DMS53 (cell line): ENCODE measurements at regions not wholly inside any gene's neighbourhood (a gene's known extent, or its start where the extent isn't known, plus 50 kb on each side); places are given as distances from the start of the nearest gene placed in this dataset.

ENCODE experiments used
- DNase-seq: peaks from one replicate; lab custom pipeline; 2025; lab: John Stamatoyannopoulos, UW

DNA sequence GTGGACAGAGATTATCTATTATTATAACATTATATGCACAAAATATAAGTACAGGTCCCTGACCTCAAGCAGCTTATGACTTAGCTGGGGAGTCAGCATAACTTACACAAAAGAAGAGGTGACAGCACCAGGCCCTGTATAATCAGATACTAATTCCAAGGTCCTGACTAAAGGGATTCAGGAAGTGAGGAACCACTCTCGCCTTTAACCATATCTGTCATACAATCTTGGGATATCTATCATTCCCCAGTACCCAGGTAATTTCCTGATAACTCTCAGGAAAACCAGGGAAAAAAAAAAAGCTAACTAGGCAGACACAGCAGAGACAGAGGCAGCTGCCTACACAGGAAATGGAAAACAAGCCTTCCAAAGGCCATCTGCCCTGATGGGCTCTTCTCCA, 78.5 kb upstream of the CAMK1G start:
- DNase-seq, result peak; percentile 58

DNA sequence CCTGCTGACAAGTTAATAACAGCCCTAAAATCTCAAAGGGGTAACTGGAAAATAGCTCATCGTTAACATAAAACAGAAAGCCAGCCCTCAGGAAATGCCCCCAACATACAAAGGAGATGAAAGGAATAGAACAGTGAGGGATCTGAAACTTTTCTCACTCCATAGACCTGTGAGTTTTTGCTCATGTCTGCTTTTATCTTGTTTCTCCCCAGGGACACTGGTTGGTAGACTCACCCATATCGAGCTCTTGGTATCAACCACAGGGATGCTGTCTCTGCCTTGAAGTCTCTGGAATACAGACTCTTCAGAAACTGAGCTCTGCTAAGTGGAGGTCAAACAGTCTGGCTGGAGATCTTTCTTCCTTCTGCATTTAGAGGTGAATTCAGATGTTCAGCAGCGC, 77.4 kb upstream of the CAMK1G start:
- DNase-seq, result no peak

DNA sequence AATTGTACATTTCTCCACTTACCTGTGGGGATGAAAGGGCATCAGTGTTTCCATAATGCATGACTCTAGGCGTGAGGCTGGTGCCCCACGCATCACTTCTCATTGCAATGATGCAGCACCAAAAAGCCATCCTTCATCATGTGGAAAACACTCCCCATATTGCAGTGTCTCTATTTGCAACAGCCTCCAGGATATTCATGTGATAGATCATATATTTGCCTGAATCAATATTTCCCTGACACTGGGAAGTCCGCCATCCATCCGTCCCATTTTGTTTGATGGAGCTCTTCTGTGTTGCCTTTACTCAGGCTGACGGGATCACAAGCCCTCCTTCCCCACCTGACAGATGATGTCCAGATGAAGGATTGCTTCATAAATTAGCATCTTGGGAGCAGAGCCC, 74.5 kb upstream of the CAMK1G start:
- DNase-seq, result no peak

DNA sequence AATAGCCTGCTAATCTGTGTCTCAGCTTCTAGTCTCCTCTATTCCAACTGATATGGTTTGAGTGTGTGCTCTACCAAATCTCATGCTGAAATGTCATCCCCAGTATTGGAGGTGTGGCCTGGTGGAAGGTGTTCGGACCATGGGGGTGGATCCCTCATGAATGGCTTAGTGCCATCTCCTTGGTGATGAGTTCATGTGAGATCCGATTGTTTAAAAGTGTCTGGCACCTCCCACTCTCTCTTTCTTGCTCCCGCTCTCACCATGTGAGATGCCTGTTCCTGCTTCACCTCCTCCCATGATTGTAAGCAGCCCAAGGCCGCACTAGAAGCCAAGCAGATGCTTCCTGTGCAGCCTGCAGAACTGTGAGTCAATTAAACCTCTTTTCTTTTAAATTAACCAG, 73.5 kb upstream of the CAMK1G start:
- no peak for DNase-seq

DNA sequence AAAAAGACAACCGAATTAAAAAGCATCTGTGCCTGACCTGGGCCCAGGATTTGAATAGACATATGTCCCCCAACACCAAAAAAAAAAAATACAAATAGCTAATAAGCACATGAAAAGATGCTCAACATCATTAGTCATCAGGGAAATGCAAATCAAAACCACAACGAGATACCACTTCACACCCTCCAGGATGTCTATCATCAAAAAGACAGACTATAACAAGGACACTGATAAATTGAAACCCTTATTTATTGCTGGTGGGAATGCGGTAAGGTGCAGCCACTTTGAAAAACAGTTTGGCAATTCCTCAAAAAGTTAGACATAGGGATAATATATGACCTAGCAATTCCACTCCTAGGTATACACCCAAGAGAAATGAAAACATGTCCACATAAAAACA, 72.3 kb upstream of the CAMK1G start:
- DNase-seq, result no peak

DNA sequence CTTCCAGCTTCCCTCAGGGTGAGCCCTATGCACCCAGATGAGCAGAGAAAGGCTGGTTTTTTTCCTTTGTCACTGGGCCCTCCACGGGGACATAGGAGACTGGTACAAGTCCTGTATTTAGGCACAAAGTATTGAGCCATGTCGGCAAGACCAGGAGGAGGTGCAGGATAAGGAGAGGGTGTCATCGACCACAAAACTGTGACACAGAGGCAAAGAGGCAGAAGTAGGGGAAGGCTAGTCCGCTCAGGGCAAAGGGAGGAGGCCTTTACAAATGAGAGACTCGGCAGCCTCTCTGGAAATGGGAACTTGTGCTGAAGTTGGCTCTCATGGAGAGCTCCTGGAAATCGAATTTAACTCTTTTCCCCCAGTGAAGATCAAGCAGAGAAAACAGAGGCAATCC, 70.7 kb upstream of the CAMK1G start:
- no peak for DNase-seq

DNA sequence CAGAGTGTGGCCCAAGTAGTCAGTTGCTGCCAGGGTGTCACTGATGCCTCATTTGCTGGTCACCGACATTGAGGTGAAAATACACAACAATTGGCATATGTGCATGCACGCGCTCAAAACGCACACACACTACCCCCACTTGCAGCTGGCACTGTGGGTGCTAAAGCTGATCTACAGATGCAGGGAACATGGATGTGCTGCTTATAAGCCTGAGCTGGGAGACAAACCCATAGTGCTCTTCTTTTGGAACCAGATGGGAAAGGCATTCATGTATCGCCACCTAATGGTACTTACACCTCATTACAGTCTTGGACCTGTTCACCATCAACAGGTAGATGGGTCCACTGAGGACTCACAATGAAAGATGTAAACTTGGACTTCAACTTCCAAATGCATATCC, 70.3 kb upstream of the CAMK1G start:
- peak; percentile 86 for DNase-seq

DNA sequence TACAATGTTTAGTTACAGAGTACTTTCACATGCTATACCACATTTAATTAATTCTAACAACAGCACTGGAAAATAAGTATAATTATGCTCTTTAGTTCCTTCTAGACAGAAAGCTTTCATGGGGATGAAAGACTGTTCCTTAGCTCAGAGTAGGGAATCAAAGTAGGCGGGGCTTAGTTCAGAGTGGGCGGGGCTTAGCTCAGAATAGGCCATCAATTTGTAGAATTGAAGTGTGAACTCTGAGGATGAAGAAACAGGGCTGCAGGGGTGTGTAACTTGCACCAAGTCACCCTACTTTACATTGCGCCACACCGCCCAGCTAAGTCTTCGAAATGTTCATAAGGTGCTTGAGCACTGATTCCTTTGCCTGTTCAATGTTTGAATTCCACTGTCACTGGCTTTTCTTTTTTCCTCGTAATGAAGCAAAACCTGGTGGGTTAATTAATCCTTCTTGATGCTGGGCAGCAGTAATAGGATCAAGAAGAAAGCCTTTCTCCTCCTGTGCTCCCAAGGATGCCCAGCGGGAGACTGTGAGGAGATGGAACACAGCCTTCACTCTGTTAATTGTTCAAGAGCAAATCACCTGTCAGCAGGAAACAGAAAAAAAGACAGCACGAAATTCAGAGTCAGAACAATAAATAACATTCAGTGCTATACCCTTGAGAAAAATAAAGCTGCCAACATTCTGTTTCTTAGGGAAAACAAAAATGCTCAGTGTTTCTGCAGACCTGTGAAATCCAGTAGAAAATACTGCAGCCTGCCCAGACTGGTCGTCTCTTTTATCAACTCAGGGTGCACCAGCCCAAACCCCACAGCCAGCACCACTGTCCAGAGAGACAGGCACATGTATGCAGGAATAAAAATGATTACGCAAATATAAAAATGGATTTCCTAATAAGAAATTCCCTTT, 66.5 kb upstream of the CAMK1G start:
- no peak for DNase-seq

DNA sequence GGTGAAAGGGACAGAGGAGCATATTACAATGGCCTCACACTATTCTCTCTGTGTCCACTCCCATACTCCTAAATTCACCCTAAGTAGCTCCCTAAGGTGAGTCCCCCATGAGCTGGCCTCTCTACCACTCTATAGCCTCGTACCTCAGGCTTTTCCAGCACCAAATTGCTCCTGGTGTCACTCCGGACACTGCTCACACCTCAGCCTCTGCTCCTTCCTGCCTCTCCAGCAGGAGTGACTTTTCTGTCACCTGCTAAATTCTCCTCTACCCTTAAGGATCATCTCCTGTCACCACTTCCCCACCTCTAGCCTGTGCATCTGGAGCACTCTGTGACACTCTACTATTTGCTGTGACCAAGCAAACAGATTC, 65.8 kb upstream of the CAMK1G start:
- peak; percentile 20 for DNase-seq

DNA sequence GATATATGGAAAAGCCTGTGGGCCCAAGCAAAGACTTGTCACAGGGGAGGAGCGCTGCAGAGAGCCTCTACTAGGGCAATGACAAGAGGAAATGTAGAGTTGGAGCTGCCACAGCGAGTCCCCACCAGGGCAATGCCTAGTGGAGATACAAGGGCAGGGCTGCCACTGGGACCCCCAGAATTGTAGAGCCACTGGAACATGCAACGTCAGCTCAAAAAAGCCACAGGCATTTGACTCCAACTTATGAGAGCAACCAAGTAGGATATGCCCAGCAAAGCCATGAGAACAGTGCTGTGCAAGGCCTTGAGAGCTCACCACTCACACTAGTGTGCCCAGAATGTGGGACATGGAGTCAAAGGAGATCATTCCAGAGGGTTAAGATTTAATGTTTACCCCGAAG, 63.7 kb upstream of the CAMK1G start:
- DNase-seq, result no peak

DNA sequence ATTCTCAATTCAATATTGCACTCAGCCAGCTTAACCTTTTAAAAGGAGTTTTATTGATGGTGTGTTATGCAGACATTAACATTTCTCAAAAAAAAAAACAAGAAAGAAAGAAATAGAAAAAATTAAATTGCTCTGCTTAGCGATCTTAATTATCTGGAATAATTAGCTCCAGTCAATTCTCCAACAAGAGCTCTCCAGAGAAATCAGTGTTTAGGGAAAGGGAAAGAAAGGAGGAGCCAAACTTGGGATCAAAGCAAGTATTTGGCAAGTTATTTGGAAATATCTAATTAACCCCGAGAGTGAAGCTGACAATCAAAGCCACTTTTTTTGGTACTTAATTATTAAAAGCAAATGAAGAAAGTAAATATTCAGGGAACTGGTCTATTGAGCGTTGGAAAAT, 60.7 kb upstream of the CAMK1G start:
- DNase-seq, result no peak

DNA sequence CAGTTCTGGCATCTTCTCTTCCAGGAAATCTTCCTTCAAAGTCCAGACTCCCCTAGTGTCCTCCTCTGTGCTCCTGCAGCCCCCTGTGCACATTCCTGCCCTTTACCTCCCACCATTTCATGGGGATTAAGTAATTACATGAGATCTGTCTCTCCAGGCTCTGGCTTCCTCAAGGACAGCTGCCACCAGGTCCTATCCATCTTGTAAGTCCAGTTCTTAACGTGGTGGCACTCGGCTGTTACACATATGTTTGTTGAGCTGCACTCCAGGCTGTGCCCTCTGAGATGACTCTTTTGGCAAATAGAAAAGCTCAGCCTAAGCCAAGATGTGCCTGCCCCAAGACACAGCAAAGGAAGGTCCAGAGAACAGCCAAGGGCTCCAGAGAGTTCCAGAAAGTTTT, 57.4 kb upstream of the CAMK1G start:
- peak; percentile 46 for DNase-seq

DNA sequence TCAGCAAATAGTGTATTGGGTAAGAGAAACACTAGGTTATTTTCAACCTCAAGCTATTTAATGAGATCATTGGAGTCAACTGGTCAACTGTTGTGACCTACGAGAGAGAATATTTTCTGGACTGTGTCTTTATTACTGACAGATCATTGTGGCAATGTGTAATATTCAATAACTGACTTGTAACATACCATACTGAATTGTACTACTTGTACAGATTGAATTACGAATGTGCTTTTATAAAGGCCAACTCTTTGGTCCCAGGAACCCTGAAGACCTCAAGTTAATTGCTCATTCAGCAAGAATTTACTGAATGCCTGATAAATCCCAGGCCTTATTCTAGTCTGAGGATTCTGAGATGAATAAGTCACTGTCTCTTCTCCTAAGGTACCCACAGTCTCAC, 56.1 kb upstream of the CAMK1G start:
- DNase-seq, result peak; percentile 73

DNA sequence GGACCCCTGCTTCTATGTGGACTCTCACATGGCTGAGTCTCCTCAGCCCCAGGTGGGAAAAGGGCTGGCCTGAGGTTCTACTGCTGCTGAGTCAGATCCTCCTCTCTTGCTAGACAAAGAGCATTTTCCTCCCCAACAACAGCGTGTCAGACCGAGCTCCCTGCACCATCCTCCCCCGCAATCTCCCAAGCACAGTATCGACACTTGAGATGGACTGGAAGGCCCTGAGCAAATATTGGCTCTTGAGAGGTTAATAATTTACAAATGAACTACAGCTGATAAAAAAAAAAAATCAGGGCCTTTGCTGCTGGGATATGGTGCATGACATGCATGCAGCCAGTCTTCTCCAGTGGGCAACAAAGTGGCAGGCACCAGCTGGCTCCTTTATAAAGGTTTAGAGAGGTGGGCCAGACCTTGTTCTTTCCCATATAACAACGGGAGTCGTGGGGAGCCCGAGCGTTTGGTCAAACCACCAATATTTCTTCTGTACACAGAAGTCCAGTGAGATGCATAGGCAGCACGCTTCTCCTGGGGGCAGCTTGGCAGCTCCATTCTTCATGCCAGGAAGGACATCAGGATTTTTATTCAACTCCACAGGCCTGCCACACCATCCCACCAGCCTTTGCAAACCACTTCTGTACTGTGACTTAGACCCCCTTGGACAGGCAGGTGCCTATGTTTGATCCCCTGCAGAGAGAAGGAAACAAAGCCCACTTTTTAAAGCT, 55.4 kb upstream of the CAMK1G start:
- DNase-seq, result peak; percentile 100

DNA sequence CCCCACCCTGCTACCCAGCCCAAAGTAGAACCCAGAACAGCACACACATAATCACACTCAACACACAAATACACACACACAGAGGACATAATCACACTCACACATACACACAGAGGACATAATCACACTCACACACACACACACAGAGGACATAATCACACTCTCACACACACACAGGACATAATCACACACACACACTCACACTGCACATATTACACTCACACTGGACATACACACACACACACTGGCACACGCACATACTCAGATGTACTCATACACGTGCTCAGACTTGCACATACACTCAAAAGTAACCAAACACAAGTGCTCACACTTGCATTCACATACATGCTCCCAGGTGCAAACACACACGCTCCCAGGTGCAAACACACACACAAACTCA, 54.3 kb upstream of the CAMK1G start:
- DNase-seq, result no peak

DNA sequence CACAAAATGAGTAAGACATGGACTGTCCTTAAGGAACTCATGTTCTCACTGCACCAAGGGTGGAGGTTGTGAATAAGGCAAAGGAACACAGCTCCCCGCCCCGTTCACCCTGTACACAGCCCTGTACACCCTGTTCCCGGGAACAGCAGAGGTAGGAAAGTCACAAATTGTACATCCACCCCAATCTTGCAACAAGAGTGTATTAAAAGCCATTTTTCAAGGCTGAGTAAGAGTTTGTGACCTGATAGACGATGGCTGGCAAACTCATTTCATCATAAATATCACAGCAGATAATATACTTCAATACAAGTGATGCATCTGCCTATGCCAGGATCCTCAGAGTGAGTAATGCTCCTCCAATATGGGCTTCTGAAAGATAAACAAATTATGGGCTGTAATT, 52.5 kb upstream of the CAMK1G start:
- DNase-seq, result peak; percentile 34

DNA sequence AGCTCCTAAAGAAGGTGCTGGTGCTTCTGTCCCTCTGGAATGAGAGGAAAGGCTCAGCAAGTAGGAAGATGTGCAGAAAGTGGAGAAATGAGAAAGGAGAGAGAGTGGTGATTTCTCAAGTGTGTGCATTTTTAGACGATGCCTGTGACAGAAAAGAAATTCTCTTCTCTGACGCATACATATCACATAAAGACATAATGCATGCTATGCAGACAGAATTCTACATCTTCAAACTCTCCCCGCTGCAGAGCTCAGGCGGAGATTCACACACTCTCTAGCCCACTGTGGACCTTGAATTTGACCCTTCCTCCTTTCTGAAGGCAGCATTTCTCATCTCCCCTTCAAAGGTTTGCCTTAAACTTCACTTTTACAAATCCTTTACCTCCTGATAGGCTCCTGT, 52.0 kb upstream of the CAMK1G start:
- DNase-seq, result no peak
